Caco-2 (cell line): ENCODE measurements at regions not wholly inside any gene's neighbourhood (a gene's known extent, or its start where the extent isn't known, plus 50 kb on each side); places are given as distances from the start of the nearest gene placed in this dataset.

Experiments
- BruUV-seq: library from RNA; stranded (reverse); fragments of 400-500 nt; replicated peaks from 2 replicates; lab custom pipeline; 2021; lab: Mats Ljungman, UMichigan
- CTCF ChIA-PET: fragments of 300-600 bp; sonication (Branson Sonifier 250); formaldehyde crosslinking; loops from one replicate; lab custom pipeline; 2022; ENCODE audit warnings: antibody characterized with exemption; lab: Charles Lee
- POLR2A ChIA-PET: fragments of 300-600 bp; sonication (Branson Sonifier 250); formaldehyde crosslinking; loops from one replicate; lab custom pipeline; 2022; ENCODE audit warnings: antibody characterized with exemption; lab: Charles Lee
- DNase-seq, 2 experiments: peaks; one replicate each; pipeline versions ENCODE4 v3.0.0 to v3.0.0-alpha.2; 2020 to 2022
- H3K27me3 ChIP-seq: replicated peaks from 2 replicates; pipeline ENCODE4 v1.6.0; 2011; ENCODE audit warnings: low read length; ENCODE audit not compliant: control insufficient read depth, insufficient read depth
- H3K36me3 ChIP-seq: 2 replicates; pipeline ENCODE4 v1.5.1; 2011; ENCODE audit warnings: low read length; ENCODE audit not compliant: control insufficient read depth, insufficient read depth
- H3K4me1 ChIP-seq: fragments of 250-450 bp; sonication (Bioruptor Pico); 2 replicates; pipeline ENCODE4 v1.5.1; 2020; ENCODE audit warnings: mild to moderate bottlenecking
- H3K4me3 ChIP-seq: 2 replicates; pipeline ENCODE4 v1.5.1; 2011; ENCODE audit warnings: low read depth, mild to moderate bottlenecking, control low read depth, low read length
- H3K9me3 ChIP-seq: fragments of 250-450 bp; sonication (Bioruptor Pico); 2 replicates; pipeline ENCODE4 v1.5.1; 2020; ENCODE audit warnings: mild to moderate bottlenecking, moderate library complexity
- H3K27ac Mint-ChIP-seq: one replicate; pipeline ENCODE4 v1.8.0; 2022; ENCODE audit warnings: mixed read lengths; ENCODE audit not compliant: unreplicated experiment
- H3K27me3 Mint-ChIP-seq: one replicate; pipeline ENCODE4 v1.8.0; 2022; ENCODE audit warnings: mixed read lengths; ENCODE audit not compliant: insufficient read depth, unreplicated experiment
- H3K36me3 Mint-ChIP-seq: one replicate; pipeline ENCODE4 v1.8.0; 2022; ENCODE audit warnings: mild to moderate bottlenecking, mixed read lengths; ENCODE audit not compliant: insufficient read depth, unreplicated experiment
- H3K4me1 Mint-ChIP-seq: one replicate; pipeline ENCODE4 v1.8.0; 2022; ENCODE audit warnings: low read depth, mixed read lengths; ENCODE audit not compliant: unreplicated experiment
- H3K4me3 Mint-ChIP-seq: one replicate; pipeline ENCODE4 v1.8.0; 2022; ENCODE audit warnings: mild to moderate bottlenecking, moderate library complexity, mixed read lengths; ENCODE audit not compliant: unreplicated experiment
- H3K9me3 Mint-ChIP-seq: one replicate; pipeline ENCODE4 v1.8.0; 2022; ENCODE audit warnings: mixed read lengths; ENCODE audit not compliant: unreplicated experiment
- CTCF ChIP-seq, 2 experiments: fragments of 200-600 bp in 1 of 2; IDR thresholded peaks; 1 replicate in 1 of 2; 2 replicates in 1 of 2; pipeline versions ENCODE4 v1.5.1 to v1.8.0; 2011 to 2022; ENCODE audit warnings: antibody characterized with exemption in 1 of 2, control low read depth in 1 of 2, inconsistent platforms in 1 of 2, low read depth in 1 of 2, low read length in 1 of 2, mild to moderate bottlenecking in 1 of 2, moderate library complexity in 1 of 2; ENCODE audit not compliant: insufficient read depth in 1 of 2, severe bottlenecking in 1 of 2, unreplicated experiment in 1 of 2
- intact Hi-C: fragments of 100-400 bp; cut with micrococcal nuclease; formaldehyde crosslinking; loops from one replicate; pipeline ENCODE4 v1.10.0; 2022; ENCODE audit not compliant: unreplicated experiment

GRCh38 chr11:134988495-134988894 lies 576.5 kb upstream of the B3GAT1 start:
- no peaks in the 10 kb centered on the region for H3K36me3 ChIP-seq
- no peak for DNase-seq
- Mint-ChIP-seq H3K4me3 (no peak overlapping the region), H3K27me3 (no peaks in the 10 kb centered on the region), H3K27ac (no peak overlapping the region), H3K36me3 (no peaks in the 10 kb centered on the region), H3K4me1 (peaks cover 13% of the 10 kb centered on the region), H3K9me3 (peaks cover 28% of the 10 kb centered on the region)
- peaks cover 8% of the 10 kb centered on the region; the same call in 1 of the 2 replicates for H3K9me3 ChIP-seq
- intact Hi-C loops: no loop called here
- CTCF ChIA-PET: no interaction called here
- no peaks in the 10 kb centered on the region for H3K27me3 ChIP-seq
- no TSS peak for BruUV-seq
- TF ChIP-seq CTCF (IDR thresholded peaks at IDR 0.05; ENCODE audit: insufficient read depth in 1 of 2, low read depth in 1 of 2, low read length in 1 of 2, severe bottlenecking in 1 of 2, unreplicated experiment in 1 of 2): no peak
- POLR2A ChIA-PET: no interaction called here
- no peak overlapping the region for H3K4me3 ChIP-seq
- no peaks in the 10 kb centered on the region for H3K4me1 ChIP-seq

- no peak overlapping the region for H3K4me3 ChIP-seq
- no peak for TF ChIP-seq CTCF (IDR thresholded peaks at IDR 0.05; ENCODE audit: insufficient read depth in 1 of 2, low read depth in 1 of 2, low read length in 1 of 2, severe bottlenecking in 1 of 2, unreplicated experiment in 1 of 2)
- peaks cover 8% of the 10 kb centered on the region; the same call in 1 of the 2 replicates for H3K9me3 ChIP-seq
- no peaks in the 10 kb centered on the region for H3K36me3 ChIP-seq
- Mint-ChIP-seq H3K27me3 (no peaks in the 10 kb centered on the region), H3K27ac (no peak overlapping the region), H3K9me3 (peaks cover 28% of the 10 kb centered on the region), H3K36me3 (no peaks in the 10 kb centered on the region), H3K4me3 (no peak overlapping the region), H3K4me1 (peaks cover 10% of the 10 kb centered on the region)
- H3K27me3 ChIP-seq: no peaks in the 10 kb centered on the region
- H3K4me1 ChIP-seq: no peaks in the 10 kb centered on the region
- no TSS peak for BruUV-seq
- intact Hi-C loops: no loop called here
- CTCF ChIA-PET: no interaction called here
- POLR2A ChIA-PET: no interaction called here
- DNase-seq: no peak
Measured at GRCh38 chr11:134987822-134988221, 575.8 kb upstream of the B3GAT1 start.

GRCh38 chr11:134987223-134987768 lies 575.3 kb upstream of the B3GAT1 start:
- peak; percentile 29 to 62 for DNase-seq
- POLR2A ChIA-PET: no interaction called here
- H3K36me3 Mint-ChIP-seq: no peaks in the 10 kb centered on the region
- peaks cover 28% of the 10 kb centered on the region for H3K9me3 Mint-ChIP-seq
- no TSS peak for BruUV-seq
- H3K4me3 Mint-ChIP-seq: no peak overlapping the region
- CTCF ChIA-PET: no interaction called here
- peaks cover 10% of the 10 kb centered on the region for H3K4me1 Mint-ChIP-seq
- Histone ChIP-seq H3K9me3 (peaks cover 8% of the 10 kb centered on the region; the same call in 1 of the 2 replicates), H3K4me3 (no peak overlapping the region), H3K27me3 (no peaks in the 10 kb centered on the region), H3K4me1 (no peaks in the 10 kb centered on the region), H3K36me3 (no peaks in the 10 kb centered on the region)
- H3K27ac Mint-ChIP-seq: no peak overlapping the region
- no peak for TF ChIP-seq CTCF (IDR thresholded peaks at IDR 0.05; ENCODE audit: insufficient read depth in 1 of 2, low read depth in 1 of 2, low read length in 1 of 2, severe bottlenecking in 1 of 2, unreplicated experiment in 1 of 2)
- H3K27me3 Mint-ChIP-seq: peaks cover 4% of the 10 kb centered on the region
- intact Hi-C loops: no loop called here
